Endothelial cell of umbilical vein (primary cell): ENCODE measurements at regions not wholly inside any gene's neighbourhood (a gene's known extent, or its start where the extent isn't known, plus 50 kb on each side); places are given as distances from the start of the nearest gene placed in this dataset.

ENCODE experiments used
- EZH2 ChIP-seq: IDR thresholded peaks from 2 replicates; pipeline ENCODE4 v1.6.1; 2012; ENCODE audit warnings: borderline replicate concordance, low read depth, mild to moderate bottlenecking, moderate library complexity, low read length, inconsistent platforms; ENCODE audit not compliant: severe bottlenecking
- GATA2 ChIP-seq: IDR thresholded peaks from 2 replicates; pipeline ENCODE4 v1.7.0; 2011; ENCODE audit warnings: low read depth, mild to moderate bottlenecking, moderate library complexity, mixed read lengths, low read length; ENCODE audit not compliant: insufficient read length, insufficient read depth
- JUN ChIP-seq: IDR thresholded peaks from 2 replicates; pipeline ENCODE4 v1.6.1; 2011; ENCODE audit warnings: borderline replicate concordance, low read depth; ENCODE audit not compliant: insufficient read length, insufficient read depth
- MYC ChIP-seq: IDR thresholded peaks from one replicate; pipeline ENCODE4 v1.6.1; 2011; ENCODE audit warnings: mild to moderate bottlenecking, low read depth, low read length
- POLR2A ChIP-seq: IDR thresholded peaks from 2 replicates; pipeline ENCODE4 v1.6.1; 2012; ENCODE audit warnings: low read depth, mild to moderate bottlenecking, control low read depth, low read length
- POLR2AphosphoS5 ChIP-seq: IDR thresholded peaks from 2 replicates; pipeline ENCODE4 v1.6.1; 2012; ENCODE audit warnings: low read depth, mild to moderate bottlenecking, control low read depth, low read length, moderate library complexity; ENCODE audit not compliant: insufficient read depth
- TF ChIP-seq, protein P1 (sequence below), 2 donors: IDR thresholded peaks; 1 replicate in 1 of 2; 2 replicates in 1 of 2; pipeline ENCODE4 v1.5.1; 2011; ENCODE audit warnings: low read length in 2 of 2, mild to moderate bottlenecking in 2 of 2, moderate library complexity in 2 of 2, control low read depth in 1 of 2, inconsistent platforms in 1 of 2, low read depth in 1 of 2; ENCODE audit not compliant: insufficient read depth in 1 of 2; ENCODE audit errors: extremely low read depth in 1 of 2
- TF ChIP-seq, protein P2 (sequence below): IDR thresholded peaks from 2 replicates; pipeline ENCODE4 v1.6.1; 2011; ENCODE audit not compliant: insufficient read depth, insufficient read length

DNA sequence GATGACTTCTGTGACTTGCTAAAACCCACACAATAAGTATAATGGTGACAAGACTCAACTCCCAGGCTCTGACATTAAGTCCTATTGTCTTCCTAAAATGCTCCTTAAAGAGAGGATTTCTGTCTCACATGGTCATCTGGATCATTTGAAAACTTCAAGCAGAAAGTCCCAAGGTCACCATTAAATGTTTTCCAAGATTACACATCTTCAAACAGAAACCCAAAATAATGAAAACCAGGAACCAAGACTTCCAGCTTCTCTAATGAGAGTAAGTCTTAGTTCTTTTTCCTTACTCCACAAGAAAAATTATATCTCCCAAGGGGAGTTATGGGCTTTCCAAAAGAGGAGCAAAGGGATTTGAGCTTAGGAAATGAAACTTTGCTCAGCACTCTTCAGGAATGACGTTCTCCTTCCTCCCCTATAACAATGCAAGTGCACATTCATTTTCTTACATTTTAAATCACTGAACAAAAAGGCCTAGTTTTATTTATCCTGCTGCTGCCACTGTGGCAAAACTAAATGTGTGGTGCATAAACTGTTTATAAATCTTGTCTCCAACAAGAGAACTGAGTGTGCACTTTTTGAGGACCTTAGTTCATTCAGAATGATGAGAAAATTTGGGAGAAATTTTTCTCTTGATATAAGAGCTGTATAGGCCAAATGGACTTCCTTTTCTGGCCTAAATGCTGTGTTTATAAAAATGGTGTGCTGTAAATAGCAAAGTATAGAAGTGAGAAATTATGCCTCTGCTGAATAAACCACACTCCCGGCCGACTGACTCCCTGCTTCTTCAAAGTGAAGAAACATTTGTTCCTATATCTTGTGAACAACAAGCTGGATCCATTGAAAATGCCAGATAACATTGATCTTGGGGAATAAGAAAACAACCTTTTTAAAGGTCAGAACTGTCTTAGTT is 148.4 kb upstream of the PLEKHG7 start:
- TF ChIP-seq, protein P1, sequence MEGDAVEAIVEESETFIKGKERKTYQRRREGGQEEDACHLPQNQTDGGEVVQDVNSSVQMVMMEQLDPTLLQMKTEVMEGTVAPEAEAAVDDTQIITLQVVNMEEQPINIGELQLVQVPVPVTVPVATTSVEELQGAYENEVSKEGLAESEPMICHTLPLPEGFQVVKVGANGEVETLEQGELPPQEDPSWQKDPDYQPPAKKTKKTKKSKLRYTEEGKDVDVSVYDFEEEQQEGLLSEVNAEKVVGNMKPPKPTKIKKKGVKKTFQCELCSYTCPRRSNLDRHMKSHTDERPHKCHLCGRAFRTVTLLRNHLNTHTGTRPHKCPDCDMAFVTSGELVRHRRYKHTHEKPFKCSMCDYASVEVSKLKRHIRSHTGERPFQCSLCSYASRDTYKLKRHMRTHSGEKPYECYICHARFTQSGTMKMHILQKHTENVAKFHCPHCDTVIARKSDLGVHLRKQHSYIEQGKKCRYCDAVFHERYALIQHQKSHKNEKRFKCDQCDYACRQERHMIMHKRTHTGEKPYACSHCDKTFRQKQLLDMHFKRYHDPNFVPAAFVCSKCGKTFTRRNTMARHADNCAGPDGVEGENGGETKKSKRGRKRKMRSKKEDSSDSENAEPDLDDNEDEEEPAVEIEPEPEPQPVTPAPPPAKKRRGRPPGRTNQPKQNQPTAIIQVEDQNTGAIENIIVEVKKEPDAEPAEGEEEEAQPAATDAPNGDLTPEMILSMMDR (IDR thresholded peaks at IDR 0.05; ENCODE audit: extremely low read depth in 1 of 2, insufficient read depth in 1 of 2, low read depth in 1 of 2, low read length in 2 of 2): no peak
- TF ChIP-seq POLR2AphosphoS5 (no peak), POLR2A (no peak), EZH2 (no peak), MYC (no peak), GATA2 (no peak), JUN (no peak)
- TF ChIP-seq, protein P2, sequence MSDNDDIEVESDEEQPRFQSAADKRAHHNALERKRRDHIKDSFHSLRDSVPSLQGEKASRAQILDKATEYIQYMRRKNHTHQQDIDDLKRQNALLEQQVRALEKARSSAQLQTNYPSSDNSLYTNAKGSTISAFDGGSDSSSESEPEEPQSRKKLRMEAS: no peak
